NB4 (cell line): ENCODE measurements at regions not wholly inside any gene's neighbourhood (a gene's known extent, or its start where the extent isn't known, plus 50 kb on each side); places are given as distances from the start of the nearest gene placed in this dataset.

Experiments used
- MYC ChIP-seq: IDR thresholded peaks from 2 replicates; pipeline ENCODE4 v1.6.1; 2011; ENCODE audit warnings: low read depth, low read length
- TF ChIP-seq, protein P1 (sequence below): IDR thresholded peaks from one replicate; pipeline ENCODE4 v1.5.1; 2012; ENCODE audit warnings: low read depth, low read length
- TF ChIP-seq, protein P2 (sequence below): IDR thresholded peaks from 2 replicates; pipeline ENCODE4 v1.6.1; 2011; ENCODE audit warnings: low read depth, low read length

DNA sequence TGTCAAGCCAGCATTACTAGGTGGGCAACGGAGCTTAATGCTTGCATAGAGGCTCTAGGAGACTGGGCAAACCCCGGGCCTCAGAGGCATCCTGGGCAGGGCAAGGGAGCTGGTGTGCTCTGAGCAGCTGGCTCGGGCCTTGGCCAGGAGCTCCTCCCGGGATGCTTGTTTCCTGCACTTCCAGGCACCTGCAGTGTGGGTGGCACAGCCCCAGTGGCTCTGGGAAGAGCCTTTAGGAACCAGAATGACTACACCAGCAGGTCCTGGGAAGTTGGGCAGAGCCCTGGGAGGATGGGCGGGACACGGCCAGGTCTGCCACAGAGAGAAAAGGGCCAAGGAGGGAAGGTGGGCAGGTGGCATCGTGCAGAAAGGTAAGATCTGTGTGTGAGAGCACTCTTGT lies 80.4 kb upstream of the CD93 start:
- TF ChIP-seq, protein P1, sequence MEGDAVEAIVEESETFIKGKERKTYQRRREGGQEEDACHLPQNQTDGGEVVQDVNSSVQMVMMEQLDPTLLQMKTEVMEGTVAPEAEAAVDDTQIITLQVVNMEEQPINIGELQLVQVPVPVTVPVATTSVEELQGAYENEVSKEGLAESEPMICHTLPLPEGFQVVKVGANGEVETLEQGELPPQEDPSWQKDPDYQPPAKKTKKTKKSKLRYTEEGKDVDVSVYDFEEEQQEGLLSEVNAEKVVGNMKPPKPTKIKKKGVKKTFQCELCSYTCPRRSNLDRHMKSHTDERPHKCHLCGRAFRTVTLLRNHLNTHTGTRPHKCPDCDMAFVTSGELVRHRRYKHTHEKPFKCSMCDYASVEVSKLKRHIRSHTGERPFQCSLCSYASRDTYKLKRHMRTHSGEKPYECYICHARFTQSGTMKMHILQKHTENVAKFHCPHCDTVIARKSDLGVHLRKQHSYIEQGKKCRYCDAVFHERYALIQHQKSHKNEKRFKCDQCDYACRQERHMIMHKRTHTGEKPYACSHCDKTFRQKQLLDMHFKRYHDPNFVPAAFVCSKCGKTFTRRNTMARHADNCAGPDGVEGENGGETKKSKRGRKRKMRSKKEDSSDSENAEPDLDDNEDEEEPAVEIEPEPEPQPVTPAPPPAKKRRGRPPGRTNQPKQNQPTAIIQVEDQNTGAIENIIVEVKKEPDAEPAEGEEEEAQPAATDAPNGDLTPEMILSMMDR = no peak
- TF ChIP-seq, protein P2, sequence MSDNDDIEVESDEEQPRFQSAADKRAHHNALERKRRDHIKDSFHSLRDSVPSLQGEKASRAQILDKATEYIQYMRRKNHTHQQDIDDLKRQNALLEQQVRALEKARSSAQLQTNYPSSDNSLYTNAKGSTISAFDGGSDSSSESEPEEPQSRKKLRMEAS = no peak
- no peak for TF ChIP-seq MYC
